WTC11 (cell line): ENCODE measurements at regions not wholly inside any gene's neighbourhood (a gene's known extent, or its start where the extent isn't known, plus 50 kb on each side); places are given as distances from the start of the nearest gene placed in this dataset.
"Not testable (repeated sequence)": the region's sequence is repeated elsewhere in the genome, so short reads cannot be mapped to it uniquely, and the experiment has no call there.

ENCODE experiments used
- GABPB1 ChIP-seq: sonication (generic); formaldehyde crosslinking; IDR thresholded peaks from 2 replicates; pipeline ENCODE4 v1.8.1; 2023; ENCODE audit warnings: mild to moderate bottlenecking, missing genetic modification reagents
- JUN ChIP-seq: sonication (generic); formaldehyde crosslinking; IDR thresholded peaks from 2 replicates; pipeline ENCODE4 v1.8.0; 2023; ENCODE audit warnings: mild to moderate bottlenecking, missing genetic modification reagents

DNA sequence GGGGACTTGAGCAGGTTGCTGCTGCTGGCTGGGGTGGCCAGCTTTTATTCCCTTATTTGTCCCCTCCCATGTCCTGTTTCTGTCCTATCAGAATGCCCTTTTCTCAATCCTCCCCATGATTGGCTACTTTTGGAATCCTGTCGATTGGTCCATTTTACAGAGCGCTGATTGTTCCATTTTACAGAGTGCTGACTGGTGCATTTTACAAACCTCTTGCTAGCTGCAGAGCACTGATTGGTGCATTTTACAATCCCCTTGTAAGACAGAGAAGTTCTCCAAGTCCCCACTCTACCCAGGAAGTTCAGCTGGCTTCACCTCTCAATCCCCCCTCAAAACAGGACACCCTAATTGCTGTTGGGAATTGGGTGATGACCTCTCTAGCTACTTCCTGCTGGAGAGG lies 608.0 kb downstream of the C12orf50 start:
- TF ChIP-seq JUN (CRISPR knock-in tag); GABPB1: not testable (repeated sequence)
